Activated CD8-positive, alpha-beta memory T cell treated with anti-CD3 and anti-CD28 coated beads for 36 hours (primary cell): ENCODE measurements at regions not wholly inside any gene's neighbourhood (a gene's known extent, or its start where the extent isn't known, plus 50 kb on each side); places are given as distances from the start of the nearest gene placed in this dataset.
"Not testable (repeated sequence)": the region's sequence is repeated elsewhere in the genome, so short reads cannot be mapped to it uniquely, and the experiment has no call there.

Experiments used
- CTCF ChIA-PET: fragments of 350-600 bp; sonication (Branson Sonifier 250); formaldehyde crosslinking; loops from one replicate; lab custom pipeline; 2021; ENCODE audit warnings: antibody characterized with exemption; lab: Charles Lee
- POLR2A ChIA-PET: fragments of 350-600 bp; sonication (Branson Sonifier 250); formaldehyde crosslinking; loops from one replicate; lab custom pipeline; 2021; ENCODE audit warnings: antibody characterized with exemption; lab: Charles Lee

DNA sequence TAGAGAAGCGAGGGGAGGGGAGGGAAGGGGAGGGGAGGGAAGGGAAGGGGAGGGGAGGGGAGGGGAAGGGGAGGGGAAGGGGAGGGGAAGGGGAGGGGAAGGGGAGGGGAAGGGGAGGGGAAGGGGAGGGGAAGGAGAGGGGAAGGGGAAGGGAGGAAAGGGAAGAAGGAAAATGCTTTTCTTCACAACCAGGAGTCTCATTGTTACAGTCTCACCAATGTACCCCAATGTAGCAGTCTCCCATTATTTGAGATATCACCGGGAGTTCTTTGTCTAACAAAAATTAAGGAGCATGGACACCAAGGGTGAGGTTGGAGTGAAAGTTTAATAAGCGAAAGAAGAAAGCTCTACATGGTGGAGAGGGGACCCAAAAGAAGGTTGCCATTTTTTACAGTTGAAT, 1148.0 kb upstream of the ACVR2A start:
- CTCF ChIA-PET, POLR2A ChIA-PET: not testable (repeated sequence)

DNA sequence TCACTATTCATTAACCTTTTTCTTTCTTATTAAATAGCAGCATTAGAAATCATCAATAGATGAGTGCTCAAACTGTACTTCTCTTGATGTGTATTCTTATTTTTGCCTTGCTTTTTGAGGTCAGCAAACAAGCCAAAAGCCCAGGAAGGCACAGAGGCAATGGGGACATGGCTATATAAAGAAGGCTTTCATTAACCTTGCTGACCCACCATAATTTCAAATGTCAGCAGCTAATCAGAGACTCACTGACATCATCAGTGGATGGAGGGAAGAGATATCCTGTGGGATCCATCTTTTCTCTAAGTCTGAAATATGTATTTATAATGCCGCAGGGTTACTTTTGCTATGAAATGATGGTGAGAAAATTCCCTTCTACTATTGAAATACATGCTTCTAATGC, 1162.8 kb upstream of the ACVR2A start:
- POLR2A ChIA-PET = no interaction called here
- CTCF ChIA-PET = interaction anchor here (0.8 kb wide), 1 partner anchor 27 kb away, joined by 4 read pairs; no protein-coding TSS in a partner anchor

DNA sequence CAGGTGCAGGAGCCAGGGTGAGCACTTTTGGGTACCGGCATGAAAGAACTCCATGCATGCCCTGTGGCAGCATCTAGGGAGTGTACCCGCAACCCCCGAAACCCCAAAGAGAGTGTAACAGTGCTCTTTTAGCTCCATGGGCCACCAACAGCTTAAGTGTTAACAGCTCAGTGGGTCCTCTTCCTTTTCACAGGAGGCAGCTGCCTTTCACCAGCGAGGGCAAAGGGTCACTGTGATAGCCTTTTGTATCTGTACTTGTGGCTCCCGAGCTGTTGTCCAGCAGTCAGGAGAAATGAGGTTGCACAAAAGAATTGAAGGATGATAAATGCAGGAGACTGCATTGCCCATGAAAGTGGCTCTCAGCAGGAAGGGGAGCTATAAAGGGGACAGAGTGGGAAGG, 1166.3 kb upstream of the ACVR2A start:
- CTCF ChIA-PET = no interaction called here
- POLR2A ChIA-PET = no interaction called here

DNA sequence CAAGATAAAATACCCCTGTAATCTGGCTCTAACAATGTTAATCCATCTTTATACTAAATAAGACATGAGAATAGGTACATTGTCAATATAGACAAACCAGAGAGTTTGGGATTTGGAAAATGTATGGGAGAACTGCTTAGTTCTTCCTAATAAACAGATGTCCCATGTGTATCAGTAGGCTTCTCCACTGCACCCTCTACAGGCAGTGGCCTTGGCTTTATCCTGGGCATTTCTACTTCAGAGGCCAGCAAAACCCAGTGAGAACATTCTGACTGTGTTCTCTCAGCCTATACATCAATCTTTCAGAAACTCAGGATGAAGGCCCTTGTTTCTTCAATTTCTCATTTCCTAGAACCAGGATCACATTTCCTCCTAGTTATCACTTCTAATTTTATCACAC, 1167.5 kb upstream of the ACVR2A start:
- CTCF ChIA-PET = no interaction called here
- POLR2A ChIA-PET = no interaction called here

DNA sequence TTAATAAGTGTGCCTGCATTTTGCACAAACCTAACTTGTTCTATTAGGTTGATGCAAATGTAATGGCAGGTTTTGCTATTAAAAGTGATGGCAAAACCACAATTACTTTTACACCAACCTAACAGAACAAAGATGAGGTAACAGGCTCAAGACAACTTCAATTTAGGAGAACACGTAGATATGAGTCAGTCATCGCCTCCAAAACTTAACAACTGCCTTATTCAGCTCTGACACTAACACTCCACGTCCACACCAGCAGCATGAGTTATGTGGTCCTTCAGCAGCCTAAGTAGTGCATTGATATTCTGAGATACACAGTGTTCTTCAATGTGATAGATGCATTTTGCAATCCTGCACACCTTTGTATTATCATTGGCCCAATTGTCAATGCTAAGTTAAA, 1175.1 kb upstream of the ACVR2A start:
- ChIA-PET CTCF (no interaction called here), POLR2A (no interaction called here)

DNA sequence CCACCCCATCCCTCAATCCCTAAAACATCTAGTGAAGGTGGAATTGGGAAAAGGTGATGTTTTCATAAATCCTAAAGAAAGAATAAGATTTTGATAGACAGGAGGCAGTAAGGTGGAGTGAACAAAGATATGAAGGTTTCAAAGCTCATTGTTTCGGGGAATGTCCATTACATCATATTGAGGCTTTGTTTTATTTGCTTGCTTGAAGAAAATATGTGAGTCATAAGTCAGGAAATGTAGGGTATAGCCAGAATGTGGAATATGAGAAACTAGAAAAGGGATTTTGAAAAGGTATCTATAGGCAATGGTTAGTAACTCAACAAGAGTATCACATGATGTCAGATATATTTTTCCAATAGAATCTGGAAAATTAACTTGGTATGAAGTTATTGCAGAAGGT, 1178.5 kb upstream of the ACVR2A start:
- POLR2A ChIA-PET = no interaction called here
- CTCF ChIA-PET = no interaction called here

DNA sequence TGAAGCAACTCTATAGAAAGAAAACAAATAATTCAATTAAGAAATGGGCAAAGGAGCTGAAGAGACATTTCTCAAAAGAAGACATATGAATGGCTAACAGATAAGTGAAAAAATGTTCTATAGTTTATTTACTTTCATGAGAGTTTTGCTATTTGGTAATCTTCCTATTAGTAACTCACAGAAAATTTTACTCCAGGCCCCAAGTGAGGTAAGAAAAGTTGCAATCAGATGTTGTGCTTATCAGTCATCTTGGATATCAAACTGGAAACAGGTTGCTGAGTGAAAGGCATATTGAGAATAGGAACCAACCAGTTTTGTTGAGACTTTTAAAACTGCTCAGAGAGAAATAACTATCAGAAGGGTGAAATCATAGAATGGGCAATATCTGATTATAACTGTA, 1179.0 kb upstream of the ACVR2A start:
- CTCF ChIA-PET = no interaction called here
- POLR2A ChIA-PET = no interaction called here

DNA sequence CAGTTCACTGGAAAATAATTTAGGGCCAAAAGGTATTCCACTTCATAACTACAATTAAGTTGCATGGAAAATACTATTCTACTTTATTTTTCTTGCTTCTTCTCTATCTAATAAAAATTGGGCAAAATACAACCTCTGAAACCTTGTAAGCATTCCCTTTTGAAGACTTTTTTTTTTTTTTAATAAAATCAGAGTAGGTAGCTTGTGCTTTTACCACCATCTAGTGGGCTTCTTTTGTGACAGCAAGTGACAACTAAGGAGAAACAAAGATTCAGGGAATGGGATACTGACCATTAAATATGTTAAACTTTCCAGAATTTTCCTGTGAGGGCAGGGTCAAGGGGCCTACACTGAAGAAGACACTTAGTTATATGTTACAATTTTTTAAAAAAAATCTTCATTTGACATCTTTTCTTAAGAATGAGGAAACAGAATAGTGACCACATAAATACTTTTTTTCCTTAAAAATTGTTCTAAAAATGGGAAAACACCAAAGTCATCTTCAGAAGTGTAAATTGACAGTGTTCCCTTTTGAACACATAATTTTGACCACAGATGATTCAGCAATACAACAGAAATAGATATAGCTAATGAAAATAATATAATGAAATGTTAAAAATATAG, 1183.2 kb upstream of the ACVR2A start:
- POLR2A ChIA-PET = no interaction called here
- CTCF ChIA-PET = no interaction called here

DNA sequence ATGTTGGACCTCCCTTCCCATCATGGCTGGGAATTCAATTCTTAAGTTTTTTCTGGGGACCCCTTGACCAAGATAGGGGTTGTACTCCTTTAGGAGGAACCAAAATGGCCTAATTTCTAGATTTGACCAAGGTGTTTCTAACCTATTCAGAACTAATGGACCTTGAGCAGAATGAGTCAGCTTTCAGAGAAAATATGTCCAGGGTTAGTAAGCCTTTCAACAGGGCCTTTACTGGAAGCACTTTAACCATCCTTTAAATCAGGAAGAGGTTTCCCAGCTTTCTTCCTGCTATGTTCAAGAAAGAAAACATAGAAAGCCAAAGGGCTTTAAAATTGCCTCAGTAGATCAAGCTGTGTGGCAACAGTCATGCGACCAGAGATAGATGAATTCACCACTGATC, 1184.9 kb upstream of the ACVR2A start:
- CTCF ChIA-PET = no interaction called here
- POLR2A ChIA-PET = no interaction called here

DNA sequence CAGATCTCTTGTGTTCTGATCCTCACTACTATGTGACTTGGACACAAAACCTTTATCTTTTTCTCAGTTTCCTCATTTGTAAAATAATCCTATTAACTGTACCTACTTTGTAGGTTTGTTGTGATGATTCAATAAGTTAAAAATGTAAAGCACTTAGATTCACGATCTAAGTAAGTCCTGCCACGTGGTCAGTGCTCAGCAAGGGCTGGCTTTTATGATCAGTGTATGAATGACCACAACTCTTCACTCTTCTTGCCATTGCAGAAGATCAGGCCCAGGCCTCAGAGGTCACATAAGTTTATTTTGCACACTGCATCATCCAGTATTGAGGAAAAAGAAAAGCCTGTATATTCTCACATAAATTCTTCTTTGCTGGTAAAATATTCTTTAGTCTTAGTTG, 1192.5 kb upstream of the ACVR2A start:
- ChIA-PET POLR2A (no interaction called here), CTCF (no interaction called here)

DNA sequence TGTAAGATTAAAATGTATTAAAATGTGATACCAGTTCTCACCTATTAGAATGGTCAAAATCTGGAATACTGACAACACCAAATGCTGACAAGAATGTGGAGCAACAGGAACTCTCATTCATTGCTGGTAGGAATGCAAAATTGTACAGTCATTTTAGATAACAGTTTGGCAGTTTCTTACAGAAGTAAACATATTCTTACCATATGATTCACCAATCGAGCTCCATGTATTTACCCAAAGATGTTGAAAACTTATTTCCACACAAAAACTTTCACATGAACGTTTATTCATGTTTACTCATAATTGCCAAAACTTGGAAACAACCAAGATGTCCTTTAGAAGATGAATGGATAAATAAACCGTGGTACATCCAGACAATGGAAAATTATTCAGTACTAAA, 1193.5 kb upstream of the ACVR2A start:
- ChIA-PET CTCF (no interaction called here), POLR2A (no interaction called here)

DNA sequence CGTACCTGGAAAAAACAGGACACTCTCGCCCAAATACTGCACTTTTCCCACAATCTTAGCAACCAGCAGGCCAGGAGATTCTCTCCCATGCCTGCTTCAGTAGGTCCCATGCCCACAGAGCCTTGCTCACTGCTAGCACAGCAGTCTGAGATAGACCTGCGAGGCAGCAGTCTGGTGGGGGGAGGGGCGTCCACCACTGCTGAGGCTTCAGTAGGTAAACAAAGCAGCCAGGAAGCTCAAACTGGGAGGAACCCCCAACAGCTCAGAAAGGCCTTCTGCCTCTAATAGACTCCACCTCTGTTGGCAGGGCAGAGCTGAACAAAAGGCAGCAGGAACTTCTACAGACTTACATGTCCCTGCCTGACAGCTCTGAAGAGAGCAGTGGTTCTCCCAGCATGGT, 1202.8 kb upstream of the ACVR2A start:
- POLR2A ChIA-PET = no interaction called here
- CTCF ChIA-PET = no interaction called here

DNA sequence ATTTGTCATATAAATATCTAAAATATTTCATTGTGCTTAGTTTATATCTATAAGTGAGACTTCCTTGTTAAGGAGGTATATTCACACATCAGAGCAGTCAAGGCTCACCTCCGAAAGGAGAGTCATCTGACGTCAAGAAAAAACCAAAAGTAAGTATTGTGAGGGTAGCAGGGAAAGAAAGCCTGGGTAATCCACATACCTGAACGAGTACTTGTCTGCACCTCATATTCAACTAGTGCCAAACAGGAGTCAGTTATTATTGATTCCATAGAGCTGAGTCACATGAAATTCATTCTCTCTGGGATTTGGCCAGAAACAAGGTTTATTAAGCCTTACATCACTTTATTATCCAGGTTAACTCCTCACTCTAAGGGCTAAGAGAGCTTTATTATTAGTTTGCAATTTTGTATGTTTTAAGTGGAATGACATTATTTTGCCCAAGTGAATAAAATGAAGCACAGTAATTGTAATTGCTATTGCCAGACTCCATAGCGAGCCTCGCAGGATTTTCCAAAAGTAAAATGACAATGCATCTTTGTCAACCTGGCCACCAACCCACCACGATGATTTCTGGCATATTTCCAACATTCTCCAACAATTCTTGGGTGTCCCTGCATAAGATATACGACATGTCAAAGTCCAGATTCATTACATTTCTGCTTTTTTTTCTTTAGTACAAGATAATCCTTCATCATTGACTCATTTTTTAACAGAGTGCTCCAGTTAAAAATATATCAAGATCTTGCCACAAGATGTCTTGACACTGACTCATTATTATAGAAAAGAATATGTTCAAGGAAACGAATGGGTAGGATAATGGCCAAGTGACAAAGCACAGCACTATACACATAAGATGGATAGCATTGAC, 1210.4 kb upstream of the ACVR2A start:
- ChIA-PET POLR2A (no interaction called here), CTCF (no interaction called here)

DNA sequence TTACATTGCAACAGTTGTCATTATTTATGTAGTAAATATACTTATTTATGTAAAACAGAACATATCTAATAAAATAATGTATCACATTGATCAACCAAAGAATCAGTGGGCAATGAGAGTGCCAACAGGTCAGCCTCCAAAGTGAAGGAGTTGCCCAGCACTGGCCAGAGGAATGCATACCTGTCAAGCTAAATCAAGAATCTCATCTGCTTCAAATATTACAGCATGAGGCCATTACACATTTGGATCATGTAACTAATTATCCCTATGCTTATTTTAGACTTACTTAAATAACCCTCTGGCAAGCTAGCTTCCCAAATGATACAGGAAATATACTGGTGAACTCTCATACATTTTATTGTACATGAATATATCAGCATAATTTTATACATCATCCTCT, 1211.7 kb upstream of the ACVR2A start:
- CTCF ChIA-PET = no interaction called here

DNA sequence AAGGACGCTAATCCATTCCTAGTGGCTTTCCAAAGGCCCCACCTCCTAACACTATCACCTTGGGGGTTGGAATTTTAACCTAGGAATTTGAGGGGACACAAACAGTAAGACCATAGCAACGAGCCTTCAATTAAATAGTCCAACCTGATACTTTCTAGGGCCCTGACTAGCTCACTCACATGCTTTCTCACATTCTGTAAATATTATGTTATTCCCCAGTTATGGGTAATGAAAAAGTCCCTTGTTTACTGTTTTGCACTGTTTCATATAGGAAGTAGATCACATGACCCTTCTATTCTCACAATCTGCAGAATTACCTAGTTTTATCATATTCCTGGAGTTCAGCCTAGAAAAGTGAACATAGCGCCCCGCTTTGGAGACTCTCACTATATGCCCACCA, 1212.1 kb upstream of the ACVR2A start:
- ChIA-PET POLR2A (no interaction called here), CTCF (no interaction called here)

More for the DNA sequence above, 1211.7 kb upstream of the ACVR2A start:
- POLR2A ChIA-PET = no interaction called here

DNA sequence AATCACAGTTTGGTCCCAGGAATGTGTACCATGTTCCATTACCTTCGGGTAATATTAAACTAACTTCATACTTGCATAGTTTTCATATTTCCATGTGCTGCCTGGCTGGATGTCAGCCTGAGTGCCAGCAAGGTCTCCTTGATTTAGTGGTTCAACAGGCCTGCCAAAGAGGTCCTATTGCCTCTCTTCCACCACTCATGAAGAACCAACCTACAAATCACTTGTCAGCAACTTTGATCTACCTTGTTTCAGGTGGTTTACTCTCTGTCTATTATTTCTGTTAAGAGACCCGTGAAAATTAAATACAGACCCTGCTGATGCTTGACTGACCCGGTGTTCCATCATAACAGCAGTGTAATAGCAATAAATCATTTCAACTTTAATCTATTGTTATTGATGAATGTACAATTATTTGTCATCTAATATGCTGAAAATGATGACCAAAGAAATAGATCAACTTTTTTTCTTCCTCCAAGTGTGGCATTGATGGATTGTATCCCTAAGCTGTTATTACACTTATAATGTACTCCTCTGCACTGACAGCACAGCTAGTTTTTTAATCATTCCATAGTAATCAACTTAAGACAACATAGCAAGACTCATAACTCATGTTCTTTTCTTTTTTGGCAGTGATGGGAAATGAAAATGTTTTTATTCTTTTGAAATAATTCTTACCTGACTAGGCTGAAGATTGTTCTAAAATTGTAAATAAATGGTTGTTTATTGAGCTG, 1220.2 kb upstream of the ACVR2A start:
- ChIA-PET CTCF (no interaction called here), POLR2A (no interaction called here)

DNA sequence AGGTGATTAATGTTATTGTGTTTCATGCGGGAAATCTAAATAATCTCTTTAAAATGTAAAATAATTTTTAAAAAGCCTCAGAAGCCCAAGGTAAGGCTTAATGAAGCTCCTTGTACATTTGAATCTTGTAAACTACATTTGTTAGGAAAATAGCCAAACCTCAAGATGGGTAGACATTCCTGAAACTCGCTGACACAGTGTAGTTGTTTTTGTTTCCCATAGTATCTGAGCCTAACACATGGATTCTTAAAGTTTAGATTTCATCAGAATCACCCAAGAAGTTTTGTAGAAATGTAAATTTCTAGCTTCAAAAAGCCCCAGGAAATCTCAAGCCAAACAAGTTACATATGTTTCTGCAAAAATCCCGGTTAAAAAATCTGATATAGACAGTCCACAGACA, 1221.1 kb upstream of the ACVR2A start:
- CTCF ChIA-PET = no interaction called here
- POLR2A ChIA-PET = no interaction called here

DNA sequence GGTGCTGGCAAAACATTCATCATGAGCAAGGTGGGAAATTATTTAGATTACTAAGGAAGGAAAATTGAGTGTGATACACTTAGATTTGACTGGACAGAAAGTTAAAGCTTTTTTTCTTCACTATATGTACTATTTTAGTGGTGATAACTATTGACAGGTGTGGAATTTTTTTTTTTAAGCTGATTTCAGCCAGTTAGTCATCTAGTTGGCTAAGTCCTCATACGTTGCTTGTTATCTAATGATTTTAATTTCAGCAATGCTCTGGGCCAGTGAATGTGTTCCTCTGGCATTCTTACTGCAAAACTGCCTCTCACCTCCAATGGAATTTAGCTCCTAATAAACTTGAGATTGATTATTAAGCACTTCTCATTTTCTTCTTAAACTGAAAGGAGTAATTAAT, 1223.2 kb upstream of the ACVR2A start:
- CTCF ChIA-PET = no interaction called here
- POLR2A ChIA-PET = no interaction called here

DNA sequence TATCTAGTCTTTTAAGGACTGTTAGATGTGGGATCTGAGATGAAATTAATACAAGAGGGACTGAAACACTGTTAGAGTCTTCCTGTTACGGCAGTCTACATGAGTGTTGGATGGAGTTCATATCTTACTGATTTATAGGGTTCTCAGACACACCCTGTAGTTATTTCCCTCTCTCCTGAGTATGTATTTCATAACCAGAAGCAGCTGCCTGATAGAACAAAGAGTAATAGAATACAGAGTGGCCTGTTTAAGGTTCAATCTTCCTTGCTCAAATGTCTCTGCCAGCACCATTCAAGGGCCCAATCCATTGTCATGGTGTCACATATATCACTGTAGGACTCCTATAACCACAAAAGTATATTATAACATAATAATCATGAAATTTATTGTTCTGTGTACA, 1229.1 kb upstream of the ACVR2A start:
- ChIA-PET CTCF (no interaction called here), POLR2A (no interaction called here)

DNA sequence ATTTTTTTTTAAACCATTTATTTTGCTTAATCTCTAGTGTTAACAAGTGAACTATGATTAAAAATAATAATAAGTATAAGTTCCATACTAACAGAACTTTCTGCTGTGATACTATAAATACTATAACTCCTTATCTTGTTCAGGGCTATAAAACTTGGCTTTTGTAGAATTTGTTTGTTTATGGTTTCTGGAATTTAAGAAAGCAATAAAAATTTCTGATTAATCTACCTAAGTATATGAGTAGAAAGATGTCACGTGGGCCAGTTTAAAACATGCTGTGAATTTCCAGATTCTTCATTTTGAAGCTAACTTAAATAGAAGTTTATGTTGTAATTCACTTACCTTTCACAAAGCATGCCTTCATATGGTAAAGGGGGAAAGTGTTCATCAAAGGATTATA, 1236.3 kb upstream of the ACVR2A start:
- ChIA-PET POLR2A (no interaction called here), CTCF (no interaction called here)

DNA sequence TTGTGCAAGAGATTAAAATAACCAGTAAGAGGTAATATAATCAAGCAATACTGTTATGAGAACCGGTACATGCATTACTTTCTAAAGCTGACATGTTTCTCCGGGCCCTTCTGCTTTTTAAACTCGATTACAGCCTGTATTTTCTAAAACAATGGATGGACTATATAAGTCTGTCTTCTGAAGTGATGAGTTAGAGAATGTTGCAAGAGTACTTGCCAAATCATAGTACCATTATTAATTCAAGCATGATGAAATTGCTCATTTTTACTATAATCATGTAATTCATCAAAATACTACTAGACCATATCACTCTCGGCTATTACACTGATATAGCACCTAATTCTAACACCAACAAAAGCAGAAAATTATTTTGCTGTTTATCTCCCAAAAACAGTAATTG, 1240.3 kb upstream of the ACVR2A start:
- ChIA-PET CTCF (no interaction called here), POLR2A (no interaction called here)
